Esophagus muscularis mucosa (tissue), 4 donors: ENCODE measurements at regions not wholly inside any gene's neighbourhood (a gene's known extent, or its start where the extent isn't known, plus 50 kb on each side); places are given as distances from the start of the nearest gene placed in this dataset.

Source experiments
- DNase-seq: peaks from one replicate; pipeline ENCODE4 v3.0.0-alpha.2; 2017; ENCODE audit errors: extremely low spot score
- H3K27ac ChIP-seq, 4 donors: fragments of 200-600 bp; sonication (generic); replicated peaks in 1 of 4; 1 replicate in 3 of 4; 2 replicates in 1 of 4; pipeline ENCODE4 v1.5.1; 2016 to 2019; ENCODE audit warnings: mild to moderate bottlenecking in 1 of 4
- H3K27me3 ChIP-seq, 4 donors: fragments of 200-600 bp; sonication (generic); one replicate each; pipeline versions ENCODE4 v1.5.1 to v1.6.0; 2016 to 2019
- H3K36me3 ChIP-seq, 4 donors: fragments of 200-600 bp; sonication (generic); one replicate each; pipeline ENCODE4 v1.5.1; 2016 to 2019
- H3K4me1 ChIP-seq, 4 donors: fragments of 200-600 bp; sonication (generic); one replicate each; pipeline ENCODE4 v1.5.1; 2016 to 2019
- H3K4me3 ChIP-seq, 4 donors: fragments of 200-600 bp; sonication (generic); 1 replicate in 2 of 4; 2 replicates in 2 of 4; pipeline ENCODE4 v1.5.1; 2016 to 2019; ENCODE audit warnings: mild to moderate bottlenecking in 4 of 4, moderate library complexity in 1 of 4
- H3K9me3 ChIP-seq, 4 donors: fragments of 200-600 bp; sonication (generic); 1 replicate in 3 of 4; 2 replicates in 1 of 4; pipeline ENCODE4 v1.5.1; 2016 to 2019
- CTCF ChIP-seq, 3 experiments: fragments of 200-600 bp in 2 of 3; fragments of 450-650 bp in 1 of 3; sonication (generic) in 2 of 3; IDR thresholded peaks; one replicate each; pipeline ENCODE4 v1.5.1; 2017 to 2019; ENCODE audit warnings: antibody characterized with exemption in 3 of 3, mild to moderate bottlenecking in 2 of 3, moderate library complexity in 1 of 3
- EP300 ChIP-seq: sonication (generic); formaldehyde crosslinking; IDR thresholded peaks from one replicate; pipeline ENCODE4 v1.6.1; 2017; ENCODE audit warnings: antibody characterized with exemption
- POLR2A ChIP-seq: fragments of 450-650 bp; IDR thresholded peaks from one replicate; pipeline ENCODE4 v1.6.1; 2017; ENCODE audit warnings: antibody characterized with exemption, moderate library complexity, mild to moderate bottlenecking, low read depth
- POLR2AphosphoS5 ChIP-seq, 2 donors: sonication (generic); formaldehyde crosslinking; IDR thresholded peaks; one replicate each; pipeline ENCODE4 v1.6.1; 2017; ENCODE audit warnings: antibody characterized with exemption in 2 of 2
- WGBS: methylation state at CpG from one replicate; pipeline ENCODE4 v1.1.5; 2018; 5-methylcytosine and 5-hydroxymethylcytosine counted together
- intact Hi-C: fragments of 100-400 bp; cut with DNase I; formaldehyde crosslinking; loops from one replicate; pipeline ENCODE4 v1.15.1; 2023

- Histone ChIP-seq H3K9me3 (no peaks in the 10 kb centered on the region), H3K4me1 (peaks cover 0 to 3% (median 0%) of the 10 kb centered on the region in 4 donors), H3K4me3 (no peak overlapping the region), H3K27ac (no peak overlapping the region), H3K27me3 (no peaks in the 10 kb centered on the region), H3K36me3 (no peaks in the 10 kb centered on the region)
- DNase-seq: no peak
- intact Hi-C loops: no loop called here
- TF ChIP-seq CTCF (IDR thresholded peaks at IDR 0.05) (no peak), EP300 (no peak), POLR2AphosphoS5 (IDR thresholded peaks at IDR 0.05) (no peak), POLR2A (no peak)
- WGBS: 69% methylated on average over 1 of the region's 1 CpG
Observed at GRCh38 chr14:38389681-38390080, 133.8 kb upstream of the CLEC14A start.

GRCh38 chr14:38387821-38388220 is 131.9 kb upstream of the CLEC14A start:
- no peak overlapping the region for H3K27ac ChIP-seq
- H3K4me1 ChIP-seq: peaks cover 0 to 3% (median 0%) of the 10 kb centered on the region in 4 donors
- H3K27me3 ChIP-seq: no peaks in the 10 kb centered on the region
- H3K4me3 ChIP-seq: no peak overlapping the region
- no peak for DNase-seq
- no peak for TF ChIP-seq POLR2A
- no peak for TF ChIP-seq CTCF (IDR thresholded peaks at IDR 0.05)
- TF ChIP-seq POLR2AphosphoS5 (IDR thresholded peaks at IDR 0.05): no peak
- no peak for TF ChIP-seq EP300
- intact Hi-C loops: no loop called here
- no peaks in the 10 kb centered on the region for H3K9me3 ChIP-seq
- no peaks in the 10 kb centered on the region for H3K36me3 ChIP-seq
- 75% methylated on average over 2 of the region's 2 CpGs for WGBS

GRCh38 chr14:38385836-38386235 is 129.9 kb upstream of the CLEC14A start:
- DNase-seq: no peak
- Histone ChIP-seq H3K9me3 (no peaks in the 10 kb centered on the region), H3K4me3 (no peak overlapping the region), H3K27ac (no peak overlapping the region), H3K36me3 (no peaks in the 10 kb centered on the region), H3K4me1 (no peaks in the 10 kb centered on the region), H3K27me3 (no peaks in the 10 kb centered on the region)
- WGBS: 71% methylated on average over 3 of the region's 3 CpGs
- intact Hi-C loops: no loop called here
- TF ChIP-seq POLR2AphosphoS5 (IDR thresholded peaks at IDR 0.05): no peak
- TF ChIP-seq POLR2A: no peak
- no peak for TF ChIP-seq EP300
- TF ChIP-seq CTCF (IDR thresholded peaks at IDR 0.05): no peak

- Histone ChIP-seq H3K4me1 (no peaks in the 10 kb centered on the region), H3K27me3 (no peaks in the 10 kb centered on the region), H3K4me3 (no peak overlapping the region), H3K27ac (no peak overlapping the region), H3K9me3 (no peaks in the 10 kb centered on the region), H3K36me3 (no peaks in the 10 kb centered on the region)
- TF ChIP-seq CTCF (IDR thresholded peaks at IDR 0.05) (no peak), POLR2A (no peak), POLR2AphosphoS5 (IDR thresholded peaks at IDR 0.05) (no peak), EP300 (no peak)
- intact Hi-C loops: no loop called here
- no peak for DNase-seq
- WGBS: 86% methylated on average over 5 of the region's 5 CpGs
Observed at GRCh38 chr14:38385343-38385742, 129.4 kb upstream of the CLEC14A start.

GRCh38 chr14:38384741-38385140 is 128.8 kb upstream of the CLEC14A start:
- Histone ChIP-seq H3K4me3 (no peak overlapping the region), H3K4me1 (no peaks in the 10 kb centered on the region), H3K36me3 (no peaks in the 10 kb centered on the region), H3K27me3 (no peaks in the 10 kb centered on the region), H3K9me3 (no peaks in the 10 kb centered on the region), H3K27ac (no peak overlapping the region)
- WGBS: 77% methylated on average over 1 of the region's 1 CpG
- no peak for DNase-seq
- TF ChIP-seq EP300 (no peak), POLR2AphosphoS5 (IDR thresholded peaks at IDR 0.05) (no peak), POLR2A (no peak), CTCF (IDR thresholded peaks at IDR 0.05) (no peak)
- intact Hi-C loops: no loop called here
